ENCODE measurements at regions not wholly inside any gene's neighbourhood (a gene's known extent, or its start where the extent isn't known, plus 50 kb on each side); places are given as distances from the start of the nearest gene placed in this dataset.

GRCh38 chr3:18723206-18723810, 298.2 kb upstream of the SATB1 start:
- WGBS (ENCODE audit: insufficient coverage, low lambda C conversion rate): no CpG with 5 or more reads among the region's 1 CpG
- Histone ChIP-seq H3K9me3 (ENCODE audit: control insufficient read depth, low read depth, low read length) (no peaks in the 10 kb centered on the region), H3K27ac (ENCODE audit: low read length) (no peak overlapping the region), H3K36me3 (ENCODE audit: control insufficient read depth, insufficient read depth, low read length) (no peaks in the 10 kb centered on the region), H3K4me3 (ENCODE audit: low read length) (no peak overlapping the region), H3K4me1 (ENCODE audit: control insufficient read depth, insufficient read depth, low read length) (no peaks in the 10 kb centered on the region), H3K27me3 (ENCODE audit: control insufficient read depth, insufficient read depth, low read length) (no peaks in the 10 kb centered on the region)
- DNase-seq: no peak

GRCh38 chr3:18720543-18720942, 295.4 kb upstream of the SATB1 start:
- Histone ChIP-seq H3K36me3 (ENCODE audit: control insufficient read depth, insufficient read depth, low read length) (no peaks in the 10 kb centered on the region), H3K9me3 (ENCODE audit: control insufficient read depth, low read depth, low read length) (no peaks in the 10 kb centered on the region), H3K27ac (ENCODE audit: low read length) (no peak overlapping the region), H3K4me3 (ENCODE audit: low read length) (no peak overlapping the region), H3K4me1 (ENCODE audit: control insufficient read depth, insufficient read depth, low read length) (no peaks in the 10 kb centered on the region), H3K27me3 (ENCODE audit: control insufficient read depth, insufficient read depth, low read length) (no peaks in the 10 kb centered on the region)
- DNase-seq: no peak
- no CpG with 5 or more reads among the region's 5 CpGs for WGBS (ENCODE audit: insufficient coverage, low lambda C conversion rate)

- H3K27ac ChIP-seq (ENCODE audit: low read length): no peak overlapping the region
- no peaks in the 10 kb centered on the region for H3K4me1 ChIP-seq (ENCODE audit: control insufficient read depth, insufficient read depth, low read length)
- WGBS (ENCODE audit: insufficient coverage, low lambda C conversion rate): 92% methylated on average over 2 of the region's 2 CpGs
- H3K27me3 ChIP-seq (ENCODE audit: control insufficient read depth, insufficient read depth, low read length): no peaks in the 10 kb centered on the region
- no peaks in the 10 kb centered on the region for H3K36me3 ChIP-seq (ENCODE audit: control insufficient read depth, insufficient read depth, low read length)
- H3K9me3 ChIP-seq (ENCODE audit: control insufficient read depth, low read depth, low read length): no peaks in the 10 kb centered on the region
- H3K4me3 ChIP-seq (ENCODE audit: low read length): no peak overlapping the region
- no peak for DNase-seq
Measured at GRCh38 chr3:18717598-18717997, 292.5 kb upstream of the SATB1 start.

- Histone ChIP-seq H3K27ac (ENCODE audit: low read length) (no peak overlapping the region), H3K4me3 (ENCODE audit: low read length) (no peak overlapping the region), H3K27me3 (ENCODE audit: control insufficient read depth, insufficient read depth, low read length) (no peaks in the 10 kb centered on the region), H3K4me1 (ENCODE audit: control insufficient read depth, insufficient read depth, low read length) (no peaks in the 10 kb centered on the region), H3K9me3 (ENCODE audit: control insufficient read depth, low read depth, low read length) (no peaks in the 10 kb centered on the region), H3K36me3 (ENCODE audit: control insufficient read depth, insufficient read depth, low read length) (no peaks in the 10 kb centered on the region)
- DNase-seq: no peak
- WGBS (ENCODE audit: insufficient coverage, low lambda C conversion rate): no CpG with 5 or more reads among the region's 3 CpGs
Measured at GRCh38 chr3:18716821-18717220, 291.7 kb upstream of the SATB1 start.

GRCh38 chr3:18716101-18716500, 291.0 kb upstream of the SATB1 start:
- no peaks in the 10 kb centered on the region for H3K27me3 ChIP-seq (ENCODE audit: control insufficient read depth, insufficient read depth, low read length)
- H3K36me3 ChIP-seq (ENCODE audit: control insufficient read depth, insufficient read depth, low read length): no peaks in the 10 kb centered on the region
- no peaks in the 10 kb centered on the region for H3K4me1 ChIP-seq (ENCODE audit: control insufficient read depth, insufficient read depth, low read length)
- DNase-seq: no peak
- H3K27ac ChIP-seq (ENCODE audit: low read length): no peak overlapping the region
- H3K9me3 ChIP-seq (ENCODE audit: control insufficient read depth, low read depth, low read length): no peaks in the 10 kb centered on the region
- H3K4me3 ChIP-seq (ENCODE audit: low read length): no peak overlapping the region
- 80% methylated on average over 1 of the region's 2 CpGs for WGBS (ENCODE audit: insufficient coverage, low lambda C conversion rate)

- Histone ChIP-seq H3K9me3 (ENCODE audit: control insufficient read depth, low read depth, low read length) (no peaks in the 10 kb centered on the region), H3K27ac (ENCODE audit: low read length) (no peak overlapping the region), H3K36me3 (ENCODE audit: control insufficient read depth, insufficient read depth, low read length) (no peaks in the 10 kb centered on the region), H3K27me3 (ENCODE audit: control insufficient read depth, insufficient read depth, low read length) (no peaks in the 10 kb centered on the region), H3K4me1 (ENCODE audit: control insufficient read depth, insufficient read depth, low read length) (no peaks in the 10 kb centered on the region), H3K4me3 (ENCODE audit: low read length) (no peak overlapping the region)
- no peak for DNase-seq
Measured at GRCh38 chr3:18715208-18715607, 290.1 kb upstream of the SATB1 start.

- H3K4me3 ChIP-seq (ENCODE audit: low read length): no peak overlapping the region
- 95% methylated on average over 2 of the region's 2 CpGs for WGBS (ENCODE audit: insufficient coverage, low lambda C conversion rate)
- no peak overlapping the region for H3K27ac ChIP-seq (ENCODE audit: low read length)
- no peaks in the 10 kb centered on the region for H3K9me3 ChIP-seq (ENCODE audit: control insufficient read depth, low read depth, low read length)
- H3K36me3 ChIP-seq (ENCODE audit: control insufficient read depth, insufficient read depth, low read length): no peaks in the 10 kb centered on the region
- H3K27me3 ChIP-seq (ENCODE audit: control insufficient read depth, insufficient read depth, low read length): no peaks in the 10 kb centered on the region
- no peak for DNase-seq
- no peaks in the 10 kb centered on the region for H3K4me1 ChIP-seq (ENCODE audit: control insufficient read depth, insufficient read depth, low read length)
Measured at GRCh38 chr3:18713577-18713951, 288.4 kb upstream of the SATB1 start.

- DNase-seq: no peak
- no peak overlapping the region for H3K27ac ChIP-seq (ENCODE audit: low read length)
- H3K9me3 ChIP-seq (ENCODE audit: control insufficient read depth, low read depth, low read length): no peaks in the 10 kb centered on the region
Measured at GRCh38 chr3:18712713-18713576, 287.8 kb upstream of the SATB1 start.

GRCh38 chr3:18704326-18704725, 279.2 kb upstream of the SATB1 start:
- no peak overlapping the region for H3K4me3 ChIP-seq (ENCODE audit: low read length)
- no peaks in the 10 kb centered on the region for H3K4me1 ChIP-seq (ENCODE audit: control insufficient read depth, insufficient read depth, low read length)
- no peaks in the 10 kb centered on the region for H3K9me3 ChIP-seq (ENCODE audit: control insufficient read depth, low read depth, low read length)
- DNase-seq: no peak
- H3K27ac ChIP-seq (ENCODE audit: low read length): no peak overlapping the region
- H3K27me3 ChIP-seq (ENCODE audit: control insufficient read depth, insufficient read depth, low read length): no peaks in the 10 kb centered on the region
- no peaks in the 10 kb centered on the region for H3K36me3 ChIP-seq (ENCODE audit: control insufficient read depth, insufficient read depth, low read length)

More at GRCh38 chr3:18712713-18713576, 287.8 kb upstream of the SATB1 start:
- Histone ChIP-seq H3K36me3 (ENCODE audit: control insufficient read depth, insufficient read depth, low read length) (no peaks in the 10 kb centered on the region), H3K4me1 (ENCODE audit: control insufficient read depth, insufficient read depth, low read length) (no peaks in the 10 kb centered on the region), H3K27me3 (ENCODE audit: control insufficient read depth, insufficient read depth, low read length) (no peaks in the 10 kb centered on the region), H3K4me3 (ENCODE audit: low read length) (no peak overlapping the region)
- WGBS (ENCODE audit: insufficient coverage, low lambda C conversion rate): 100% methylated on average over 1 of the region's 6 CpGs

GRCh38 chr3:18703798-18704197, 278.7 kb upstream of the SATB1 start:
- Histone ChIP-seq H3K36me3 (ENCODE audit: control insufficient read depth, insufficient read depth, low read length) (no peaks in the 10 kb centered on the region), H3K4me3 (ENCODE audit: low read length) (no peak overlapping the region), H3K27ac (ENCODE audit: low read length) (no peak overlapping the region), H3K27me3 (ENCODE audit: control insufficient read depth, insufficient read depth, low read length) (no peaks in the 10 kb centered on the region), H3K9me3 (ENCODE audit: control insufficient read depth, low read depth, low read length) (no peaks in the 10 kb centered on the region), H3K4me1 (ENCODE audit: control insufficient read depth, insufficient read depth, low read length) (no peaks in the 10 kb centered on the region)
- DNase-seq: no peak

Measured in large intestine (tissue), 3 donors.